Stimulated activated CD8-positive, alpha-beta memory T cell treated with anti-CD3 and anti-CD28 coated beads, Interleukin-4, amount 100 ng/mL, for 48 hours (primary cell): ENCODE measurements at regions not wholly inside any gene's neighbourhood (a gene's known extent, or its start where the extent isn't known, plus 50 kb on each side); places are given as distances from the start of the nearest gene placed in this dataset.
"Not testable (repeated sequence)": the region's sequence is repeated elsewhere in the genome, so short reads cannot be mapped to it uniquely, and the experiment has no call there.

Experiments used
- DNase-seq: peaks from one replicate; pipeline ENCODE4 v3.0.0-alpha.2; 2020

GRCh38 chr9:95572381-95573151, 55.8 kb upstream of the PTCH1 start:
- DNase-seq = no peak

DNA sequence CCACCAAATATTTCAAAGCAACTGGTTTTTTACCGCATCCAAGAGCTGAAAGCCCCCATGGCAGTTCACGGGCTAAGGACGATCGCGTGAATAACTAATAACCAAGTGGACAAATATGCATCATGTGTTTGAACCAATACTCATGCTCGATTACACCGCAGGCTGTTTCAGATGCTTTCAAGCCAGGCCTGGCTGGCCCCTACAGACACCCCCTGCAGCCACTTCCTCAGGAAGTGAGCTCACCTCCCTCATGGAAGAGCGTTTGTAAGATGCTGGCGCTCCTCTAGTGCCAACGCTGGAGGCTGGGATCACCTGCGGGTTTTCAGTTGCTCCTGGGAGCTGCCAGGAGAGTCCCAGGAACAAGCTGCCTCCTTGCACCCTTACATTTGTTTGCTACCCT, 53.9 kb upstream of the PTCH1 start:
- no peak for DNase-seq

- no peak for DNase-seq
Observed at GRCh38 chr9:95570150-95570549, 53.4 kb upstream of the PTCH1 start.

DNA sequence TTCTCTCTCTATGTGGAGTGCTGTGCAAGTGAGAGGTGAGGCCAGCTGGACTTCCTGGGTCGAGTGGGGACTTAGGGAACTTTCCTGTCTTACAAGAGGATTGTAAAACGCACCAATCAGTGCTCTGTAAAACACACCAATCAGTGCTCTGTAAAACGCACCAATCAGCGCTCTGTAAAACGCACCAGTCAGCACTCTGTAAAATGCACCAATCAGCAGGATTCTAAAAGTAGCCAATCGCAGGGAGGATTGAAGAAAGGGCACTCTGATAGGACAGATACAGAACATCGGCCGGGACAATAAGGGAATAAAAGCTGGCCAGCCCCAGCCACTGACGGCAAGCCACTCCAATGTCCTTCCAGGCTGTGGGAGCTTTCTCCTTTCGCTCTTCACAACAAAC, 52.0 kb upstream of the PTCH1 start:
- DNase-seq = not testable (repeated sequence)
